ENCODE measurements at regions not wholly inside any gene's neighbourhood (a gene's known extent, or its start where the extent isn't known, plus 50 kb on each side); places are given as distances from the start of the nearest gene placed in this dataset.

GRCh38 chr3:194279101-194279500 is 72.0 kb downstream of the CPN2 start:
- no peak for DNase-seq (ENCODE audit: low read depth in 2 of 3, low spot score in 2 of 3)

GRCh38 chr3:194279701-194280360 is 71.3 kb downstream of the CPN2 start:
- DNase-seq (ENCODE audit: low read depth in 2 of 3, low spot score in 2 of 3): no peak

- DNase-seq (ENCODE audit: low read depth in 2 of 3, low spot score in 2 of 3): no peak
Measured at GRCh38 chr3:194280777-194281176, 70.4 kb downstream of the CPN2 start.

- no peak for DNase-seq (ENCODE audit: low read depth in 2 of 3, low spot score in 2 of 3)
Measured at GRCh38 chr3:194281306-194281705, 69.8 kb downstream of the CPN2 start.

- no peak for DNase-seq (ENCODE audit: low read depth in 2 of 3, low spot score in 2 of 3)
Measured at GRCh38 chr3:194281766-194282165, 69.4 kb downstream of the CPN2 start.

GRCh38 chr3:194282436-194283122 is 68.5 kb downstream of the CPN2 start:
- DNase-seq (ENCODE audit: low read depth in 2 of 3, low spot score in 2 of 3): no peak

- DNase-seq (ENCODE audit: low read depth in 2 of 3, low spot score in 2 of 3): no peak
Measured at GRCh38 chr3:194283221-194284006, 67.7 kb downstream of the CPN2 start.

GRCh38 chr3:194284351-194284750 is 66.8 kb downstream of the CPN2 start:
- no peak for DNase-seq (ENCODE audit: low read depth in 2 of 3, low spot score in 2 of 3)

GRCh38 chr3:194285024-194285849 is 65.9 kb downstream of the CPN2 start:
- DNase-seq (ENCODE audit: low read depth in 2 of 3, low spot score in 2 of 3): no peak

GRCh38 chr3:194285850-194286197 is 65.3 kb downstream of the CPN2 start:
- DNase-seq (ENCODE audit: low read depth in 2 of 3, low spot score in 2 of 3): no peak

GRCh38 chr3:194286375-194287146 is 64.6 kb downstream of the CPN2 start:
- DNase-seq (ENCODE audit: low read depth in 2 of 3, low spot score in 2 of 3): no peak

GRCh38 chr3:194287374-194287773 is 63.8 kb downstream of the CPN2 start:
- DNase-seq (ENCODE audit: low read depth in 2 of 3, low spot score in 2 of 3): no peak

- no peak for DNase-seq (ENCODE audit: low read depth in 2 of 3, low spot score in 2 of 3)
Measured at GRCh38 chr3:194287977-194288706, 63.0 kb downstream of the CPN2 start.

Measured in activated CD8-positive, alpha-beta memory T cell treated with anti-CD3 and anti-CD28 coated beads for 48 hours (primary cell).